H9 (cell line): ENCODE measurements at regions not wholly inside any gene's neighbourhood (a gene's known extent, or its start where the extent isn't known, plus 50 kb on each side); places are given as distances from the start of the nearest gene placed in this dataset.

Experiments
- DNase-seq: peaks from one replicate; pipeline ENCODE4 v3.0.0-alpha.2; 2017
- H2AFZ ChIP-seq: one replicate; pipeline ENCODE4 v1.6.1; 2013; ENCODE audit warnings: mild to moderate bottlenecking, low read length, control low read depth, moderate library complexity
- H2AK5ac ChIP-seq: 2 replicates; pipeline ENCODE4 v1.6.1; 2013; ENCODE audit warnings: low read length, control low read depth, mixed read lengths; ENCODE audit not compliant: insufficient read length
- H2BK120ac ChIP-seq: one replicate; pipeline ENCODE4 v1.6.1; 2013; ENCODE audit warnings: low read depth, mild to moderate bottlenecking, low read length, control low read depth, inconsistent platforms; ENCODE audit not compliant: poor library complexity, severe bottlenecking
- H2BK12ac ChIP-seq: 2 replicates; pipeline ENCODE4 v1.6.1; 2013; ENCODE audit warnings: low read length, control low read depth, mixed read lengths, low read depth; ENCODE audit not compliant: insufficient read length
- H2BK15ac ChIP-seq: 2 replicates; pipeline ENCODE4 v1.6.1; 2013; ENCODE audit warnings: low read depth, low read length, control low read depth
- H2BK20ac ChIP-seq: one replicate; pipeline ENCODE4 v1.6.1; 2013; ENCODE audit warnings: low read depth, mild to moderate bottlenecking, low read length, control low read depth, inconsistent platforms; ENCODE audit not compliant: poor library complexity, severe bottlenecking
- H2BK5ac ChIP-seq: 2 replicates; pipeline ENCODE4 v1.6.1; 2013; ENCODE audit warnings: low read length, control low read depth, mixed read lengths; ENCODE audit not compliant: insufficient read length
- H3K14ac ChIP-seq: 2 replicates; pipeline ENCODE4 v1.6.1; 2013; ENCODE audit warnings: low read length, control low read depth; ENCODE audit not compliant: insufficient read depth
- H3K18ac ChIP-seq: 2 replicates; pipeline ENCODE4 v1.6.1; 2013; ENCODE audit warnings: low read depth, mild to moderate bottlenecking, mixed read lengths, low read length, control low read depth; ENCODE audit not compliant: insufficient read length
- H3K23ac ChIP-seq: 2 replicates; pipeline ENCODE4 v1.6.1; 2013; ENCODE audit warnings: low read length, control low read depth, mixed read lengths, low read depth; ENCODE audit not compliant: insufficient read length
- H3K23me2 ChIP-seq: 2 replicates; pipeline ENCODE4 v1.6.1; 2013; ENCODE audit warnings: low read depth, mild to moderate bottlenecking, mixed read lengths, low read length, control low read depth; ENCODE audit not compliant: insufficient read length, poor library complexity, severe bottlenecking
- H3K27ac ChIP-seq: 2 replicates; pipeline ENCODE4 v1.5.1; 2013; ENCODE audit warnings: low read length, control low read depth, mixed read lengths, low read depth; ENCODE audit not compliant: insufficient read length
- H3K27me3 ChIP-seq: 2 replicates; pipeline ENCODE4 v1.6.1; 2013; ENCODE audit warnings: low read length, control low read depth, inconsistent platforms; ENCODE audit not compliant: insufficient read depth
- H3K4ac ChIP-seq: 2 replicates; pipeline ENCODE4 v1.6.1; 2013; ENCODE audit warnings: low read depth, mild to moderate bottlenecking, control low read depth, inconsistent platforms, low read length, moderate library complexity
- H3K4me1 ChIP-seq: 2 replicates; pipeline ENCODE4 v1.6.1; 2013; ENCODE audit warnings: low read length, control low read depth, inconsistent platforms; ENCODE audit not compliant: insufficient read depth
- H3K4me2 ChIP-seq: 2 replicates; pipeline ENCODE4 v1.6.1; 2013; ENCODE audit warnings: low read length, control low read depth, mixed read lengths; ENCODE audit not compliant: insufficient read length, insufficient read depth
- H3K56ac ChIP-seq: 2 replicates; pipeline ENCODE4 v1.6.1; 2013; ENCODE audit warnings: low read depth, mild to moderate bottlenecking, mixed read lengths, low read length, control low read depth; ENCODE audit not compliant: insufficient read length
- H3K79me1 ChIP-seq: 2 replicates; pipeline ENCODE4 v1.6.1; 2013; ENCODE audit warnings: low read depth, mild to moderate bottlenecking, moderate library complexity, low read length, control low read depth, inconsistent platforms; ENCODE audit not compliant: insufficient read depth, poor library complexity, severe bottlenecking
- H3K79me2 ChIP-seq: 2 replicates; pipeline ENCODE4 v1.6.1; 2013; ENCODE audit warnings: low read length, control low read depth, inconsistent platforms; ENCODE audit not compliant: insufficient read depth
- H3K9ac ChIP-seq: 2 replicates; pipeline ENCODE4 v1.6.1; 2013; ENCODE audit warnings: low read length, control low read depth, mixed read lengths; ENCODE audit not compliant: insufficient read length; ENCODE audit errors: extremely low read depth
- H3K9me3 ChIP-seq: one replicate; pipeline ENCODE4 v1.6.1; 2013; ENCODE audit warnings: low read depth, low read length, inconsistent platforms; ENCODE audit not compliant: control insufficient read depth
- H3T11ph ChIP-seq: one replicate; pipeline ENCODE4 v1.6.1; 2013; ENCODE audit warnings: mild to moderate bottlenecking, low read length, control low read depth, inconsistent platforms
- H4K20me1 ChIP-seq: one replicate; pipeline ENCODE4 v1.6.1; 2013; ENCODE audit not compliant: control insufficient read depth, insufficient read length, insufficient read depth
- H4K5ac ChIP-seq: 2 replicates; pipeline ENCODE4 v1.6.1; 2013; ENCODE audit warnings: low read depth, mild to moderate bottlenecking, mixed read lengths, low read length, control low read depth; ENCODE audit not compliant: insufficient read length
- H4K8ac ChIP-seq: replicated peaks from 2 replicates; pipeline ENCODE4 v1.6.1; 2013; ENCODE audit warnings: low read length, control low read depth, mixed read lengths, low read depth; ENCODE audit not compliant: insufficient read length
- H4K91ac ChIP-seq: 2 replicates; pipeline ENCODE4 v1.6.1; 2013; ENCODE audit warnings: low read depth, mild to moderate bottlenecking, moderate library complexity, mixed read lengths, low read length, control low read depth; ENCODE audit not compliant: insufficient read length
- H3K27ac Mint-ChIP-seq, 3 experiments: 2 replicates in 2 of 3; 3 replicates in 1 of 3; pipeline ENCODE4 v1.8.0; 2020 to 2021; ENCODE audit warnings: mixed read lengths in 3 of 3, mild to moderate bottlenecking in 1 of 3, moderate library complexity in 1 of 3
- H3K27me3 Mint-ChIP-seq: 2 replicates; pipeline ENCODE4 v1.8.0; 2021; ENCODE audit warnings: low read depth, mild to moderate bottlenecking, moderate library complexity, mixed read lengths
- H3K36me3 Mint-ChIP-seq, 3 experiments: 2 replicates in 2 of 3; 3 replicates in 1 of 3; pipeline ENCODE4 v1.8.0; 2020 to 2021; ENCODE audit warnings: low read depth in 3 of 3, mixed read lengths in 3 of 3; ENCODE audit not compliant: insufficient read depth in 1 of 3
- H3K4me1 Mint-ChIP-seq, 2 experiments: 2 replicates each; pipeline ENCODE4 v1.8.0; 2020; ENCODE audit warnings: mixed read lengths in 2 of 2
- H3K4me3 Mint-ChIP-seq, 2 experiments: 2 replicates in 1 of 2; 3 replicates in 1 of 2; pipeline ENCODE4 v1.8.0; 2020 to 2021; ENCODE audit warnings: mild to moderate bottlenecking in 2 of 2, mixed read lengths in 2 of 2, moderate library complexity in 1 of 2
- H3K9me3 Mint-ChIP-seq, 2 experiments: 2 replicates in 1 of 2; 3 replicates in 1 of 2; pipeline ENCODE4 v1.8.0; 2020; ENCODE audit warnings: mild to moderate bottlenecking in 2 of 2, mixed read lengths in 2 of 2, moderate library complexity in 1 of 2
- WGBS: extraction: QIAGEN DNeasy Blood & Tissue Kit; methylation state at CpG from one replicate; pipeline ENCODE4 v1.1.7; 2013; ENCODE audit warnings: missing lambda C conversion rate, low lambda C conversion rate, mixed read lengths; ENCODE audit not compliant: insufficient read length; ENCODE audit errors: extremely low coverage; 5-methylcytosine and 5-hydroxymethylcytosine counted together
- TF ChIP-seq, protein P1 (sequence below): fragments of 200-600 bp; sonication (generic); conservative IDR thresholded peaks from 3 replicates; pipeline ENCODE4 v1.8.0; 2021; ENCODE audit warnings: antibody characterized with exemption, mild to moderate bottlenecking

DNA sequence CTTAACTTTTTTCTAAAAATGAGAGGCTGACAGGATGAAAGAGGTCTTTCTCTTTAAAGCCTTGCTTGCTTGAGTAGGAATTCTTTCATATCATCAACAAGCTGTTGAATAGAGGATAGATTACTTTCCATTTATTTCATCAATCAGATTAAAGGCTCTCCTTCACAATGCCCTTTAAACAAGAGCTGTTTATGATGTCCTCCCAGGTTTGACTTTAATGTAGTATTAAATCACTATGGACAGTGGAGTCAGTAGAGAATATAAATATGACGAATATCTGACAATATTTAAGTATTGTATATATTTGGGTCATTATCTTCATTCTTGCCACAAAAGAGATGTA, 282.0 kb downstream of the ISL1 start:
- no CpG with 5 or more reads among the region's 1 CpG for WGBS

More for the DNA sequence above, 282.0 kb downstream of the ISL1 start:
- no peak overlapping the region for H2AK5ac ChIP-seq
- no peak overlapping the region for H3K18ac ChIP-seq
- no peak overlapping the region for H3K27ac ChIP-seq
- Mint-ChIP-seq H3K4me3 (no peak overlapping the region), H3K4me1 (peaks cover 4 to 10% of the 10 kb centered on the region in 2 experiments), H3K36me3 (no peaks in the 10 kb centered on the region), H3K27ac (no peak overlapping the region), H3K27me3 (no peaks in the 10 kb centered on the region), H3K9me3 (no peaks in the 10 kb centered on the region)
- no peak overlapping the region for H4K5ac ChIP-seq
- H4K8ac ChIP-seq: no peak overlapping the region
- H4K20me1 ChIP-seq: no peaks in the 10 kb centered on the region
- TF ChIP-seq, protein P1, sequence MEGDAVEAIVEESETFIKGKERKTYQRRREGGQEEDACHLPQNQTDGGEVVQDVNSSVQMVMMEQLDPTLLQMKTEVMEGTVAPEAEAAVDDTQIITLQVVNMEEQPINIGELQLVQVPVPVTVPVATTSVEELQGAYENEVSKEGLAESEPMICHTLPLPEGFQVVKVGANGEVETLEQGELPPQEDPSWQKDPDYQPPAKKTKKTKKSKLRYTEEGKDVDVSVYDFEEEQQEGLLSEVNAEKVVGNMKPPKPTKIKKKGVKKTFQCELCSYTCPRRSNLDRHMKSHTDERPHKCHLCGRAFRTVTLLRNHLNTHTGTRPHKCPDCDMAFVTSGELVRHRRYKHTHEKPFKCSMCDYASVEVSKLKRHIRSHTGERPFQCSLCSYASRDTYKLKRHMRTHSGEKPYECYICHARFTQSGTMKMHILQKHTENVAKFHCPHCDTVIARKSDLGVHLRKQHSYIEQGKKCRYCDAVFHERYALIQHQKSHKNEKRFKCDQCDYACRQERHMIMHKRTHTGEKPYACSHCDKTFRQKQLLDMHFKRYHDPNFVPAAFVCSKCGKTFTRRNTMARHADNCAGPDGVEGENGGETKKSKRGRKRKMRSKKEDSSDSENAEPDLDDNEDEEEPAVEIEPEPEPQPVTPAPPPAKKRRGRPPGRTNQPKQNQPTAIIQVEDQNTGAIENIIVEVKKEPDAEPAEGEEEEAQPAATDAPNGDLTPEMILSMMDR: no peak
- H3T11ph ChIP-seq: no peak overlapping the region
- no peaks in the 10 kb centered on the region for H3K23me2 ChIP-seq
- H3K27me3 ChIP-seq: no peaks in the 10 kb centered on the region
- H2BK5ac ChIP-seq: no peak overlapping the region
- H3K14ac ChIP-seq: no peak overlapping the region
- H4K91ac ChIP-seq: no peak overlapping the region
- H2BK15ac ChIP-seq: no peak overlapping the region
- no peak overlapping the region for H2AFZ ChIP-seq
- H3K4me2 ChIP-seq: no peak overlapping the region
- H3K9ac ChIP-seq: no peak overlapping the region
- H2BK20ac ChIP-seq: no peak overlapping the region
- H3K4me1 ChIP-seq: no peaks in the 10 kb centered on the region
- no peak overlapping the region for H3K4ac ChIP-seq
- H3K79me1 ChIP-seq: no peaks in the 10 kb centered on the region
- H2BK120ac ChIP-seq: no peak overlapping the region
- H3K23ac ChIP-seq: no peak overlapping the region
- DNase-seq: no peak
- no peaks in the 10 kb centered on the region for H3K9me3 ChIP-seq
- H3K79me2 ChIP-seq: no peaks in the 10 kb centered on the region
- H2BK12ac ChIP-seq: no peak overlapping the region
- H3K56ac ChIP-seq: no peak overlapping the region
